ENCODE measurements at regions not wholly inside any gene's neighbourhood (a gene's known extent, or its start where the extent isn't known, plus 50 kb on each side); places are given as distances from the start of the nearest gene placed in this dataset.
"Not testable (repeated sequence)": the region's sequence is repeated elsewhere in the genome, so short reads cannot be mapped to it uniquely, and the experiment has no call there.

GRCh38 chr15:26029586-26029985, 166.5 kb upstream of the ATP10A start:
- TF ChIP-seq CTCF (IDR thresholded peaks at IDR 0.05; ENCODE audit: poor library complexity); EZH2phosphoT487 (IDR thresholded peaks at IDR 0.05; ENCODE audit: low read depth, severe bottlenecking, unreplicated experiment); EZH2 (IDR thresholded peaks at IDR 0.05; ENCODE audit: borderline replicate concordance): not testable (repeated sequence)

All from hepatocyte (in vitro differentiated cells).